ENCODE measurements at regions not wholly inside any gene's neighbourhood (a gene's known extent, or its start where the extent isn't known, plus 50 kb on each side); places are given as distances from the start of the nearest gene placed in this dataset.

GRCh38 chr11:15829312-15829711, 527.0 kb downstream of the SOX6 start:
- TF ChIP-seq CTCF (IDR thresholded peaks at IDR 0.05; ENCODE audit: borderline replicate concordance, extremely low read depth, low read length, poor library complexity, severe bottlenecking), result no peak
- TF ChIP-seq EZH2 (IDR thresholded peaks at IDR 0.05; ENCODE audit: borderline replicate concordance, low read depth, low read length, severe bottlenecking), result no peak
